UCSD-AML1 (cell line): ENCODE measurements at regions not wholly inside any gene's neighbourhood (a gene's known extent, or its start where the extent isn't known, plus 50 kb on each side); places are given as distances from the start of the nearest gene placed in this dataset.

ENCODE experiments used
- DNase-seq: peaks from one replicate; lab custom pipeline; 2025; ENCODE audit not compliant: unreplicated experiment; lab: John Stamatoyannopoulos, UW

GRCh38 chr3:3745693-3746092 is 53.5 kb upstream of the LRRN1 start:
- DNase-seq, result no peak

- no peak for DNase-seq
Measured at GRCh38 chr3:3744826-3745225, 54.4 kb upstream of the LRRN1 start.

GRCh38 chr3:3743754-3744153 is 55.5 kb upstream of the LRRN1 start:
- DNase-seq, result no peak

- no peak for DNase-seq
Measured at GRCh38 chr3:3740061-3740460, 59.2 kb upstream of the LRRN1 start.

GRCh38 chr3:3739330-3740060 is 59.7 kb upstream of the LRRN1 start:
- DNase-seq, result no peak

GRCh38 chr3:3737531-3737930 is 61.7 kb upstream of the LRRN1 start:
- no peak for DNase-seq

GRCh38 chr3:3735919-3736318 is 63.3 kb upstream of the LRRN1 start:
- DNase-seq, result no peak

- no peak for DNase-seq
Measured at GRCh38 chr3:3734881-3735280, 64.3 kb upstream of the LRRN1 start.

- no peak for DNase-seq
Measured at GRCh38 chr3:3729261-3729660, 70.0 kb upstream of the LRRN1 start.

GRCh38 chr3:3726549-3726948 is 72.7 kb upstream of the LRRN1 start:
- no peak for DNase-seq

- DNase-seq, result no peak
Measured at GRCh38 chr3:3714572-3714971, 84.7 kb upstream of the LRRN1 start.

- DNase-seq, result no peak
Measured at GRCh38 chr3:3712971-3713370, 86.3 kb upstream of the LRRN1 start.

GRCh38 chr3:3708769-3709115 is 90.5 kb upstream of the LRRN1 start:
- no peak for DNase-seq

GRCh38 chr3:3707858-3708768 is 91.1 kb upstream of the LRRN1 start:
- DNase-seq, result no peak

- DNase-seq, result no peak
Measured at GRCh38 chr3:3705090-3705775, 94.0 kb upstream of the LRRN1 start.

- no peak for DNase-seq
Measured at GRCh38 chr3:3701949-3702348, 97.3 kb upstream of the LRRN1 start.

GRCh38 chr3:3699816-3700633 is 99.2 kb upstream of the LRRN1 start:
- no peak for DNase-seq

GRCh38 chr3:3699407-3699806 is 99.8 kb upstream of the LRRN1 start:
- no peak for DNase-seq

GRCh38 chr3:3696345-3696744 is 102.9 kb upstream of the LRRN1 start:
- DNase-seq, result no peak

GRCh38 chr3:3693593-3693992 is 105.6 kb upstream of the LRRN1 start:
- no peak for DNase-seq
